Heart left ventricle (tissue), 16 donors: ENCODE measurements at regions not wholly inside any gene's neighbourhood (a gene's known extent, or its start where the extent isn't known, plus 50 kb on each side); places are given as distances from the start of the nearest gene placed in this dataset.
A peak's percentile ranks its signal among the peaks of the same experiment; 100 is the strongest.

ENCODE experiments used
- ATAC-seq, 4 donors: fragments of 200-7000 bp; cut with Tn5 transposase; one replicate each; pipeline ENCODE4 v1.9.1; 2020 to 2022; ENCODE audit warnings: moderate library complexity in 4 of 4, mild to moderate bottlenecking in 3 of 4, moderate number of reproducible peaks in 1 of 4
- DNase-seq, 5 donors: peaks; one replicate each; pipeline ENCODE4 v3.0.0-alpha.2; 2020
- H3K27ac ChIP-seq, 12 donors: fragments of 200-600 bp; sonication (generic) in 4 of 12; one replicate each; pipeline versions ENCODE4 v1.5.0 to v1.8.0; 2016 to 2022; ENCODE audit warnings: mild to moderate bottlenecking in 2 of 12
- H3K27me3 ChIP-seq, 9 donors: fragments of 200-600 bp; sonication (generic) in 2 of 9; one replicate each; pipeline versions ENCODE4 v1.5.1 to v1.8.0; 2016 to 2022; ENCODE audit warnings: mild to moderate bottlenecking in 3 of 9
- H3K36me3 ChIP-seq, 9 donors: fragments of 200-600 bp; sonication (generic) in 2 of 9; one replicate each; pipeline versions ENCODE4 v1.5.0 to v1.8.0; 2018 to 2022; ENCODE audit warnings: mild to moderate bottlenecking in 2 of 9
- H3K4me1 ChIP-seq, 12 donors: fragments of 200-600 bp; sonication (generic) in 4 of 12; one replicate each; pipeline versions ENCODE4 v1.5.0 to v1.8.0; 2016 to 2022; ENCODE audit warnings: mild to moderate bottlenecking in 3 of 12
- H3K4me3 ChIP-seq, 12 donors: fragments of 200-600 bp; sonication (generic) in 4 of 12; one replicate each; pipeline versions ENCODE4 v1.5.0 to v1.8.0; 2017 to 2022; ENCODE audit warnings: mild to moderate bottlenecking in 9 of 12, moderate library complexity in 4 of 12
- H3K9me3 ChIP-seq, 12 donors: fragments of 200-600 bp; sonication (generic) in 4 of 12; one replicate each; pipeline versions ENCODE4 v1.5.0 to v1.8.0; 2016 to 2022; ENCODE audit warnings: mild to moderate bottlenecking in 1 of 12
- CTCF ChIP-seq, 12 donors: fragments of 200-600 bp; sonication (generic) in 4 of 12; IDR thresholded peaks; one replicate each; pipeline versions ENCODE4 v1.5.0 to v1.8.0; 2018 to 2022; ENCODE audit warnings: antibody characterized with exemption in 12 of 12, mild to moderate bottlenecking in 5 of 12
- POLR2A ChIP-seq, 2 donors: fragments of 450-650 bp; IDR thresholded peaks; one replicate each; pipeline ENCODE4 v1.6.1; 2017; ENCODE audit warnings: antibody characterized with exemption in 2 of 2, mild to moderate bottlenecking in 2 of 2, moderate library complexity in 2 of 2
- WGBS, 4 donors: extraction: QIAGEN DNeasy Blood & Tissue Kit in 2 of 4; methylation state at CpG; one replicate each; pipeline versions ENCODE4 v1.1.5 to v1.1.7; 2013 to 2018; 5-methylcytosine and 5-hydroxymethylcytosine counted together
- intact Hi-C, 10 donors: fragments of 100-400 bp; cut with DNase I; formaldehyde crosslinking; loops; one replicate each; pipeline versions ENCODE4 v1.11.1 to v1.14.2; 2022
- donor health status: ischemic (EF 13 %, LVEDD 7.1; RV severe dilation, severe dysfunction).
- donor health status: healthy with polysubstance abuse.
- donor health status: DM: no; HTN: yes; CAD: no.
- donor health status: DM: no; HTN: no; CAD: no.
- donor health status: ischemic (EF 25% LVEDD 6.9; RV normal size, moderate dysfunction).
- donor health status: ischemic (EF 25% LVEDD 5.7; RV mildly dilated, moderate dysfunction).
- donor health status: healthy.
- donor health status: DM: yes; HTN: yes; CAD: no.
- donor health status: ischemic (EF 35%, LVEDD 5.7; RV mildly dilated, moderate dysfunction).
- donor health status: nonischemic (EF 11% LVEDD 7.7; RV severe dilation, severe dysfunction).
- donor health status: DM: yes; HTN: yes; CAD: no.
- donor health status: PGD.
- donor health status: ischemic (EF 29% LVEDD 5.4; RV normal size, mild dysfunction).
- donor health status: nonischemic (EF 23%, LVEDD 6.1; RV moderate dilation, normal function).

- H3K36me3 ChIP-seq: no peaks in the 10 kb centered on the region
- peaks cover 0 to 3% (median 0%) of the 10 kb centered on the region in 12 donors for H3K9me3 ChIP-seq
- peak overlapping the region in 1 of 12 donors; percentile 39 for H3K27ac ChIP-seq
- peaks cover 0 to 34% (median 13%) of the 10 kb centered on the region in 12 donors for H3K4me1 ChIP-seq
- 84 to 87% (median 85%) methylated on average over 11 of the region's 11 CpGs for WGBS, 4 donors
- H3K27me3 ChIP-seq: no peaks in the 10 kb centered on the region
- intact Hi-C loops: no loop called here
- DNase-seq (no peak), ATAC-seq (no peak)
- no peak for TF ChIP-seq POLR2A (IDR thresholded peaks at IDR 0.05)
- no peak for TF ChIP-seq CTCF (IDR thresholded peaks at IDR 0.05)
- H3K4me3 ChIP-seq: peak overlapping the region in 2 of 12 donors; percentile 6 to 13
These were observed 86.6 kb upstream of the ERRFI1 start for GRCh38 chr1:8112611-8113261.

GRCh38 chr1:8111560-8111959, 85.5 kb upstream of the ERRFI1 start:
- Histone ChIP-seq H3K27me3 (no peaks in the 10 kb centered on the region), H3K9me3 (peaks cover 0 to 3% (median 0%) of the 10 kb centered on the region in 12 donors), H3K4me1 (peaks cover 0 to 22% (median 7%) of the 10 kb centered on the region in 12 donors), H3K4me3 (no peak overlapping the region), H3K27ac (no peak overlapping the region), H3K36me3 (no peaks in the 10 kb centered on the region)
- DNase-seq (no peak), ATAC-seq (no peak)
- intact Hi-C loops: no loop called here
- TF ChIP-seq POLR2A (IDR thresholded peaks at IDR 0.05): no peak
- no peak for TF ChIP-seq CTCF (IDR thresholded peaks at IDR 0.05)
- 92 to 96% (median 95%) methylated on average over 4 of the region's 4 CpGs for WGBS, 4 donors

- intact Hi-C loops: no loop called here
- no peak overlapping the region for H3K27ac ChIP-seq
- peaks cover 0 to 3% (median 0%) of the 10 kb centered on the region in 12 donors for H3K9me3 ChIP-seq
- peaks cover 0 to 23% (median 5%) of the 10 kb centered on the region in 12 donors for H3K4me1 ChIP-seq
- H3K27me3 ChIP-seq: no peaks in the 10 kb centered on the region
- no peaks in the 10 kb centered on the region for H3K36me3 ChIP-seq
- no peak for TF ChIP-seq CTCF (IDR thresholded peaks at IDR 0.05)
- TF ChIP-seq POLR2A (IDR thresholded peaks at IDR 0.05): no peak
- H3K4me3 ChIP-seq: no peak overlapping the region
- 86 to 93% (median 89%) methylated on average over 4 of the region's 4 CpGs for WGBS, 4 donors
- no peak for DNase-seq
- ATAC-seq: no peak
These were observed 83.1 kb upstream of the ERRFI1 start for GRCh38 chr1:8109216-8109615.

- intact Hi-C loops: no loop called here
- 88 to 95% (median 93%) methylated on average over 4 of the region's 4 CpGs for WGBS, 4 donors
These were observed 81.8 kb upstream of the ERRFI1 start for GRCh38 chr1:8107897-8108296.

More at GRCh38 chr1:8107897-8108296, 81.8 kb upstream of the ERRFI1 start:
- Histone ChIP-seq H3K4me3 (no peak overlapping the region), H3K9me3 (peaks cover 0 to 3% (median 0%) of the 10 kb centered on the region in 12 donors), H3K27ac (peak overlapping the region in 1 of 12 donors; percentile 82), H3K4me1 (peaks cover 0 to 12% (median 0%) of the 10 kb centered on the region in 12 donors), H3K36me3 (no peaks in the 10 kb centered on the region), H3K27me3 (no peaks in the 10 kb centered on the region)
- no peak for TF ChIP-seq CTCF (IDR thresholded peaks at IDR 0.05)
- TF ChIP-seq POLR2A (IDR thresholded peaks at IDR 0.05): no peak
- ATAC-seq (no peak), DNase-seq (no peak)
